HepG2 (cell line): ENCODE measurements at regions not wholly inside any gene's neighbourhood (a gene's known extent, or its start where the extent isn't known, plus 50 kb on each side); places are given as distances from the start of the nearest gene placed in this dataset.

ENCODE experiments used
- ATAC-seq: fragments of 200-7000 bp; cut with Tn5 transposase; 3 replicates; pipeline ENCODE4 v1.9.1; 2020; ENCODE audit warnings: mild to moderate bottlenecking, moderate library complexity
- BruUV-seq: library from RNA; stranded (reverse); fragments of 400-500 nt; replicated peaks from 2 replicates; lab custom pipeline; 2021; lab: Mats Ljungman, UMichigan
- CTCF ChIA-PET: fragments of 300-600 bp; formaldehyde crosslinking; extraction: SDS; loops from one replicate; lab custom pipeline; 2021; ENCODE audit warnings: low total read pairs, inconsistent platforms, low intra/inter-chr PET ratio; lab: Yijun Ruan, JAX
- POLR2A ChIA-PET: fragments of 350-600 bp; sonication (Branson Sonifier 250); formaldehyde crosslinking; loops from one replicate; lab custom pipeline; 2020; ENCODE audit warnings: antibody characterized with exemption, inconsistent platforms; lab: Yijun Ruan, JAX
- DNase-seq: peaks from one replicate; pipeline ENCODE4 v3.0.0-alpha.2; 2015; ENCODE audit warnings: low spot score
- FAIRE-seq: peaks from 3 replicates; lab custom pipeline; 2011; peaks lifted over from hg19 to GRCh38; lab: Jason Lieb, UNC
- H2AFZ ChIP-seq: one replicate; pipeline ENCODE4 v1.6.1; 2011; ENCODE audit warnings: low read length, inconsistent platforms
- H3K27ac ChIP-seq: fragments of 300-600 bp; 3 replicates; pipeline ENCODE4 v1.8.0; 2011; ENCODE audit warnings: mixed run types, mild to moderate bottlenecking, mixed read lengths, low read length, inconsistent platforms; ENCODE audit not compliant: insufficient read depth; ENCODE audit errors: extremely low read length
- H3K27me3 ChIP-seq, 2 experiments: fragments of 200-600 bp in 1 of 2; 2 replicates in 1 of 2; 3 replicates in 1 of 2; pipeline versions ENCODE4 v1.6.0 to v1.8.0; 2011; ENCODE audit warnings: low read length in 2 of 2, mild to moderate bottlenecking in 2 of 2, moderate library complexity in 2 of 2, inconsistent platforms in 1 of 2; ENCODE audit not compliant: insufficient read depth in 2 of 2, control insufficient read depth in 1 of 2
- H3K36me3 ChIP-seq, 2 experiments: fragments of 200-600 bp in 1 of 2; replicated peaks in 1 of 2; 2 replicates in 1 of 2; 3 replicates in 1 of 2; pipeline versions ENCODE4 v1.5.1 to v1.8.0; 2011; ENCODE audit warnings: low read length in 2 of 2, inconsistent platforms in 1 of 2; ENCODE audit not compliant: insufficient read depth in 2 of 2, control insufficient read depth in 1 of 2
- H3K4me1 ChIP-seq: 2 replicates; pipeline ENCODE4 v1.5.1; 2012; ENCODE audit warnings: low read length, inconsistent platforms; ENCODE audit not compliant: insufficient read depth
- H3K4me2 ChIP-seq: 2 replicates; pipeline ENCODE4 v1.6.0; 2011; ENCODE audit warnings: low read depth, low read length, inconsistent platforms
- H3K4me3 ChIP-seq, 3 experiments: fragments of 200-600 bp in 1 of 3; sonication (generic), shearing (Covaris generic) in 1 of 3; replicated peaks in 1 of 3; 2 replicates each; pipeline ENCODE4 v1.5.1; 2011 to 2016; ENCODE audit warnings: low read length in 3 of 3, inconsistent platforms in 2 of 3, low read depth in 2 of 3, mild to moderate bottlenecking in 2 of 3, control low read depth in 1 of 3, mixed read lengths in 1 of 3; ENCODE audit not compliant: insufficient read depth in 1 of 3
- H3K79me2 ChIP-seq: one replicate; pipeline ENCODE4 v1.6.1; 2011; ENCODE audit warnings: low read length, inconsistent platforms; ENCODE audit not compliant: insufficient read depth
- H3K9ac ChIP-seq: 2 replicates; pipeline ENCODE4 v1.6.0; 2011; ENCODE audit warnings: mild to moderate bottlenecking, low read depth, low read length, inconsistent platforms; ENCODE audit not compliant: insufficient read depth
- H3K9me3 ChIP-seq: 2 replicates; pipeline ENCODE4 v1.5.1; 2012; ENCODE audit warnings: mild to moderate bottlenecking, low read length
- H4K20me1 ChIP-seq: 2 replicates; pipeline ENCODE4 v1.6.0; 2011; ENCODE audit warnings: inconsistent platforms, mild to moderate bottlenecking, low read length, moderate library complexity; ENCODE audit not compliant: insufficient read depth
- DPF2 ChIP-seq: sonication (generic); formaldehyde crosslinking; IDR thresholded peaks from 2 replicates; pipeline ENCODE4 v1.4.0; 2020; ENCODE audit warnings: mild to moderate bottlenecking, low read depth, missing genetic modification reagents, borderline replicate concordance
- KAT2B ChIP-seq: fragments of 150-350 bp; IDR thresholded peaks from 2 replicates; pipeline ENCODE4 v1.6.1; 2014; ENCODE audit warnings: low read depth, low read length, borderline replicate concordance
- KIAA2018 ChIP-seq: sonication (generic); formaldehyde crosslinking; IDR thresholded peaks from 2 replicates; pipeline ENCODE4 v1.5.0; 2020; ENCODE audit warnings: mild to moderate bottlenecking, missing genetic modification reagents, borderline replicate concordance
- KLF15 ChIP-seq: sonication (generic); formaldehyde crosslinking; IDR thresholded peaks from 2 replicates; pipeline ENCODE4 v1.8.1; 2023; ENCODE audit warnings: borderline replicate concordance, mild to moderate bottlenecking, inconsistent platforms, missing genetic modification reagents, mixed read lengths
- SMAD1 ChIP-seq: sonication (generic); formaldehyde crosslinking; IDR thresholded peaks from 2 replicates; pipeline ENCODE4 v1.4.0; 2020; ENCODE audit warnings: missing genetic modification reagents, low read depth, mild to moderate bottlenecking, borderline replicate concordance
- ZNF317 ChIP-seq: sonication (generic); formaldehyde crosslinking; IDR thresholded peaks from 2 replicates; pipeline ENCODE4 v1.5.0; 2020; ENCODE audit warnings: mild to moderate bottlenecking, missing genetic modification reagents
- ZNF558 ChIP-seq: sonication (generic); formaldehyde crosslinking; IDR thresholded peaks from 2 replicates; pipeline ENCODE4 v1.9.0; 2022; ENCODE audit warnings: mild to moderate bottlenecking, missing genetic modification reagents, borderline replicate concordance
- ZNF574 ChIP-seq: sonication (generic); formaldehyde crosslinking; IDR thresholded peaks from 2 replicates; pipeline ENCODE4 v1.4.0; 2020; ENCODE audit warnings: missing genetic modification reagents
- ZNF740 ChIP-seq: sonication (generic); formaldehyde crosslinking; IDR thresholded peaks from 2 replicates; pipeline ENCODE4 v1.4.0; 2020; ENCODE audit warnings: missing genetic modification reagents
- ZNF75D ChIP-seq: sonication (generic); formaldehyde crosslinking; IDR thresholded peaks from 2 replicates; pipeline ENCODE4 v1.8.1; 2023; ENCODE audit warnings: missing genetic modification reagents, mild to moderate bottlenecking, borderline replicate concordance
- ZNF775 ChIP-seq: sonication (generic); formaldehyde crosslinking; IDR thresholded peaks from 2 replicates; pipeline ENCODE4 v1.4.0; 2020; ENCODE audit warnings: missing genetic modification reagents, mild to moderate bottlenecking, moderate library complexity, borderline replicate concordance
- in situ Hi-C: cut with HindIII; loops from 2 replicates; pipeline ENCODE4 v1.10.0; 2017; ENCODE audit warnings: low pct_unique_long_range_greater_than_20kb; ENCODE audit not compliant: extremely low pct_ligation_motif_present
- intact Hi-C: fragments of 100-400 bp; cut with micrococcal nuclease; formaldehyde crosslinking; loops from one replicate; pipeline ENCODE4 v1.10.0; 2022; ENCODE audit not compliant: unreplicated experiment

GRCh38 chr14:82636426-82636825, 1102.8 kb upstream of the SEL1L start:
- FAIRE-seq, result no peak
- no TSS peak for BruUV-seq
- Histone ChIP-seq H3K4me2 (no peak overlapping the region), H3K9ac (no peak overlapping the region), H3K36me3 (no peaks in the 10 kb centered on the region), H3K79me2 (no peaks in the 10 kb centered on the region), H3K9me3 (peaks cover 92% of the 10 kb centered on the region), H3K4me1 (no peaks in the 10 kb centered on the region), H2AFZ (no peak overlapping the region), H3K4me3 (no peak overlapping the region), H3K27ac (no peak overlapping the region), H3K27me3 (no peaks in the 10 kb centered on the region), H4K20me1 (no peaks in the 10 kb centered on the region)
- in situ Hi-C loops, result no loop called here
- CTCF ChIA-PET, result no interaction called here
- POLR2A ChIA-PET, result no interaction called here
- no peak for ATAC-seq
- no peak for DNase-seq
- intact Hi-C loops, result no loop called here
- TF ChIP-seq KIAA2018, result no peak
- no peak for TF ChIP-seq KLF15 (CRISPR knock-in tag)
- no peak for TF ChIP-seq KAT2B
- no peak for TF ChIP-seq ZNF775
- no peak for TF ChIP-seq ZNF317 (CRISPR knock-in tag)
- no peak for TF ChIP-seq ZNF558 (CRISPR knock-in tag)
- no peak for TF ChIP-seq SMAD1 (CRISPR knock-in tag)
- no peak for TF ChIP-seq DPF2 (CRISPR knock-in tag)
- TF ChIP-seq ZNF574, result no peak
- no peak for TF ChIP-seq ZNF75D (CRISPR knock-in tag)
- TF ChIP-seq ZNF740 (CRISPR knock-in tag), result no peak
